ENCODE measurements at regions not wholly inside any gene's neighbourhood (a gene's known extent, or its start where the extent isn't known, plus 50 kb on each side); places are given as distances from the start of the nearest gene placed in this dataset.

GRCh38 chr9:89752154-89752553 is 147.3 kb downstream of the GADD45G start:
- Histone ChIP-seq H3K4me2 (no peak overlapping the region), H3K27ac (ENCODE audit: low read depth) (no peak overlapping the region), H3F3A (replicated peaks; ENCODE audit: low read depth) (0 out of 2 replicates have a peak, but pooled peaks cover 3% of the 10 kb centered on the region), H4K20me1 (replicated peaks; ENCODE audit: insufficient read depth) (no peaks in the 10 kb centered on the region), H3K4me3 (no peak overlapping the region), H3K9me2 (ENCODE audit: insufficient read depth) (0 out of 2 replicates have a peak, but pooled peaks cover 4% of the 10 kb centered on the region), H3K79me2 (replicated peaks; ENCODE audit: insufficient read depth) (no peaks in the 10 kb centered on the region), H3K36me3 (ENCODE audit: insufficient read depth) (no peaks in the 10 kb centered on the region), H2AFZ (no peak overlapping the region), H3K27me3 (ENCODE audit: insufficient read depth) (no peaks in the 10 kb centered on the region), H3K4me1 (ENCODE audit: insufficient read depth) (0 out of 2 replicates have a peak, but pooled peaks cover 8% of the 10 kb centered on the region)
- no peak for ATAC-seq
- DNase-seq (ENCODE audit: low spot score): no peak
- no peak for TF ChIP-seq EZH2 (IDR thresholded peaks at IDR 0.05; ENCODE audit: low read depth, unreplicated experiment)
- no peak for TF ChIP-seq EZH2phosphoT487 (IDR thresholded peaks at IDR 0.05; ENCODE audit: unreplicated experiment)
- no peaks in the 10 kb centered on the region; the same call in 2 of the 3 replicates for H3K36me3 Mint-ChIP-seq (ENCODE audit: low read depth)
- no peak overlapping the region for H3K4me3 Mint-ChIP-seq
- no peak overlapping the region for H3K27ac Mint-ChIP-seq
- H3K9me3 Mint-ChIP-seq: no peaks in the 10 kb centered on the region
- H3K4me1 Mint-ChIP-seq: peaks cover 25% of the 10 kb centered on the region
- peaks cover 8% of the 10 kb centered on the region for H3K27me3 Mint-ChIP-seq (ENCODE audit: insufficient read depth, low read depth, poor library complexity)

- no peak for DNase-seq (ENCODE audit: low spot score)
- TF ChIP-seq ZNF462 (CRISPR knock-in tag; IDR thresholded peaks at IDR 0.05) (no peak), JUNB (IDR thresholded peaks at IDR 0.05; ENCODE audit: unreplicated experiment) (no peak), EZH2phosphoT487 (IDR thresholded peaks at IDR 0.05; ENCODE audit: unreplicated experiment) (no peak), EZH2 (IDR thresholded peaks at IDR 0.05; ENCODE audit: low read depth, unreplicated experiment) (no peak), REST (IDR thresholded peaks at IDR 0.05; ENCODE audit: unreplicated experiment) (no peak), NANOG (IDR thresholded peaks at IDR 0.05; ENCODE audit: borderline replicate concordance) (no peak), ETS1 (IDR thresholded peaks at IDR 0.05) (no peak), ZNF331 (CRISPR knock-in tag; IDR thresholded peaks at IDR 0.05; ENCODE audit: low read depth) (no peak), STAT1 (IDR thresholded peaks at IDR 0.05; ENCODE audit: unreplicated experiment) (no peak)
These were observed 148.8 kb downstream of the GADD45G start for GRCh38 chr9:89753472-89754055.

More at GRCh38 chr9:89753472-89754055, 148.8 kb downstream of the GADD45G start:
- Mint-ChIP-seq H3K4me1 (peaks cover 25% of the 10 kb centered on the region), H3K27ac (no peak overlapping the region), H3K9me3 (no peaks in the 10 kb centered on the region), H3K27me3 (ENCODE audit: insufficient read depth, low read depth, poor library complexity) (peaks cover 2% of the 10 kb centered on the region), H3K36me3 (ENCODE audit: low read depth) (no peaks in the 10 kb centered on the region; the same call in 2 of the 3 replicates), H3K4me3 (no peak overlapping the region)
- Histone ChIP-seq H4K20me1 (replicated peaks; ENCODE audit: insufficient read depth) (no peaks in the 10 kb centered on the region), H3F3A (replicated peaks; ENCODE audit: low read depth) (no peaks in the 10 kb centered on the region), H3K27ac (ENCODE audit: low read depth) (no peak overlapping the region), H3K36me3 (ENCODE audit: insufficient read depth) (no peaks in the 10 kb centered on the region), H3K27me3 (ENCODE audit: insufficient read depth) (no peaks in the 10 kb centered on the region), H3K9me2 (ENCODE audit: insufficient read depth) (0 out of 2 replicates have a peak, but pooled peaks cover 4% of the 10 kb centered on the region), H3K4me2 (no peak overlapping the region), H3K79me2 (replicated peaks; ENCODE audit: insufficient read depth) (no peaks in the 10 kb centered on the region), H3K4me1 (ENCODE audit: insufficient read depth) (0 out of 2 replicates have a peak, but pooled peaks cover 8% of the 10 kb centered on the region), H3K4me3 (no peak overlapping the region), H2AFZ (no peak overlapping the region)
- no peak for ATAC-seq

Measured in GM23338 (cell line).